CD4-positive, alpha-beta T cell treated with Interleukin-17A for 1 hour (primary cell): ENCODE measurements at regions not wholly inside any gene's neighbourhood (a gene's known extent, or its start where the extent isn't known, plus 50 kb on each side); places are given as distances from the start of the nearest gene placed in this dataset.

Experiments used
- DNase-seq: peaks from one replicate; pipeline ENCODE4 v3.0.0-alpha.2; 2020

GRCh38 chr22:48585916-48586798 is 1241.5 kb downstream of the BRD1 start:
- DNase-seq: no peak

- no peak for DNase-seq
Measured at GRCh38 chr22:48584170-48584569, 1243.5 kb downstream of the BRD1 start.

- no peak for DNase-seq
Measured at GRCh38 chr22:48581796-48582469, 1245.7 kb downstream of the BRD1 start.

GRCh38 chr22:48581205-48581766 is 1246.4 kb downstream of the BRD1 start:
- DNase-seq: no peak

GRCh38 chr22:48580481-48580970 is 1247.1 kb downstream of the BRD1 start:
- DNase-seq: no peak

- DNase-seq: no peak
Measured at GRCh38 chr22:48579928-48580309, 1247.8 kb downstream of the BRD1 start.

- no peak for DNase-seq
Measured at GRCh38 chr22:48579043-48579927, 1248.4 kb downstream of the BRD1 start.

- DNase-seq: no peak
Measured at GRCh38 chr22:48578138-48579042, 1249.3 kb downstream of the BRD1 start.

GRCh38 chr22:48577691-48578090 is 1250.0 kb downstream of the BRD1 start:
- no peak for DNase-seq

- DNase-seq: no peak
Measured at GRCh38 chr22:48577014-48577690, 1250.5 kb downstream of the BRD1 start.

- DNase-seq: no peak
Measured at GRCh38 chr22:48576333-48577013, 1251.2 kb downstream of the BRD1 start.

- DNase-seq: no peak
Measured at GRCh38 chr22:48575618-48576332, 1251.9 kb downstream of the BRD1 start.

- DNase-seq: no peak
Measured at GRCh38 chr22:48574776-48575617, 1252.7 kb downstream of the BRD1 start.

GRCh38 chr22:48573766-48574165 is 1253.9 kb downstream of the BRD1 start:
- DNase-seq: no peak

- DNase-seq: no peak
Measured at GRCh38 chr22:48572951-48573350, 1254.7 kb downstream of the BRD1 start.

- DNase-seq: no peak
Measured at GRCh38 chr22:48570912-48571311, 1256.8 kb downstream of the BRD1 start.

GRCh38 chr22:48569476-48570233 is 1258.0 kb downstream of the BRD1 start:
- no peak for DNase-seq

- no peak for DNase-seq
Measured at GRCh38 chr22:48568736-48569330, 1258.8 kb downstream of the BRD1 start.
